HCEC 1CT (cell line): ENCODE measurements at regions not wholly inside any gene's neighbourhood (a gene's known extent, or its start where the extent isn't known, plus 50 kb on each side); places are given as distances from the start of the nearest gene placed in this dataset.

Experiments
- DNase-seq: peaks from one replicate; pipeline ENCODE4 v3.0.0-alpha.2; 2017

DNA sequence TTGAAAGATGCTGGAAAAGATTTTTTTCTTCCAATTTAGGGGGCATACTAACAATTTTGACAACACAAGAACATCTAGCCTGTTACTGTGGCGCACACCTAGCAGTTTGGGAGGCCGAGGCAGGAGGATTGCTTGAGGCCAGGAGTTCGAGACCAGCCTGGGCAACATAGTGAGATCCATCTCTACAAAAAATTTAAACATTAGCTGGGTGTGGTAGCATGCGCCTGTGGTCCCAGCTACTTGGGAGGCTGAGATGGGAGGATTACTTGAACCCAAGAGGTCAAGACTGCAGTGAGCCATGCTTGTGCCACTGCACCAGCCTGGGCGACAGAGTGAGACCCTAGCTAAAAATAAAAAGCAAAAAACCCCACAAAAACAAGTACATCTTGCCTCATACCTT, 168.8 kb downstream of the TANC2 start:
- no peak for DNase-seq

DNA sequence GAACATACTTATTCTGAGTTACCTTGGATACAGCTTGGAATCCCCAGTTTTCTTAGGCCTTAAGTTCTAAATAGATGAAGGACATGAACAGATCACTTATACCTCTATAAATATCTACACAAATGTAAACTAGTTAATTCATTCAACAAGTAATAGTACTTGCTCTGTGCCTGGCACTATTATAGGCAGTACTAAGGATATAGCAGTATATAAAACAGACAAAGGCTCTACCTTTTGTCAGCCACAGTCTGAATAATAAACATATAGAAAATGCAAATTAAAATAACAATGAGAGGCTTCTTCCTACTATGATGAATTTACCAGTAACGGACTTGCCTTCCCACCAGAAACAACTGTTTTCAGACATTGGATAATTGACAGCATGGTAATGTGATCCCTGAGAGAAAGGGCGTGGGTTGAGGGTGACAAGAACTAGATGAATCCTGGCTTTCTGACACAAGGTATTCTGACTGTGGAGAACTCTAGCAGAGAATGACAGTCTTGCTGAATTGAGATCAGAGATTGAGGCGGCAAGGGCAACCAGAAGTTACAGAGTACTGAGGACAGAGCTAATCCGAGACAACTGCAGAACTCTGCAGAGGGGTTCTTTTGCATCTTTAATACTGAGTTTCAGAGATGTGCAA, 170.5 kb downstream of the TANC2 start:
- DNase-seq, result no peak

DNA sequence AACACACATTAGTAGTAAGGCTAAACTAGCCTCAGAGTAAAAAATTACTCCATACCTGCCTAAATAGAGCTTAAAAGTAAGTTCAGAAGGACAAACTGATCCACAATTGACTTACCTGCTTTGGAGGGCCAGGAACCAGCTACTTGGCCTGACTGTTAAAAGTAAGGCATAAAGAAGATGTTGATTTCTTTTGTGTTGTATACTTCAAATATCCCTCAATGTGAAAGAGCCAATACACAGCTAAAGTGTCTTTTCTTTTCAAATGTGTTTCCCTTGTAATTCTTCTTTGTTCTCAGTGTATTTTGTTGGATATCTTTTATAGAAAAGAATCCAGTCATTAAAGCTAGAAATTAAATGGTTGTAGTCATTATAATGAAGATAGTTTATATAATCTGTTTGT, 171.1 kb downstream of the TANC2 start:
- no peak for DNase-seq

DNA sequence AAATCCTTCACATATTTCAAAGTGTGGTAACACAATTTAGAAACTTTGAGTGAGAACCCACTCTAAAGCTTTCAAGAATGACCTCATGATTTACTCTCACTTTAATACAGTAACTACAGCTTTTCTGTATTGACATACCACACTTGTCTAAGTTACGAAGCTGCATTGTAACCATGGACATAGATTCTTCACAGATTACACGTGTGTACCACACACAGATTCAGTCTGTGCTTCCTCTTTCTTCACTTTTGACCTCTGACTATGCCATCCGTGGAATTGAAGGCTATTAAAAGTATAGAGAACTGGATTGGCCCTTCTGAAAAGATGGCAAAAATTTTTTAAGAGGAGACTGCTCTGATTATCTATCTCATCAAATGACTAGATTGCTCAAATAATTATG, 172.7 kb downstream of the TANC2 start:
- peak; percentile 17 for DNase-seq

DNA sequence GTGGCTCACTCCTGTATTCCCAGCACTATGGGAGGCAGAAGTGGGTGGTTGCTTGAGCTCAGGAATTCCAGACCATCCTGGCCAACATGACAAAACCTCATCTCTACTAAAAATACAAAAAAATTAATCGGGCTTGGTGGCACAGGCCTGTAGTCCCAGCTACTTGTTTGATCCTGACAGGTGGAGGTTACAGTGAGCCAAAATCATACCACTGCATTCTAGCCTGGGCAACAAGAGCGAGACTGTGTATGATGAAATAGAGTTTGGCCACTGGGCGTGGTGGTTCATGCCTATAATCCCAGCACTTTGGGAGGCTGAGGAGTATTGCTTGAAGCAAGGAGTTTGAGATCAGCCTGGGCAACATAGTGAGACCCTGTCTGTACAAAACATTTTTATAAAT, 173.3 kb downstream of the TANC2 start:
- DNase-seq, result no peak

DNA sequence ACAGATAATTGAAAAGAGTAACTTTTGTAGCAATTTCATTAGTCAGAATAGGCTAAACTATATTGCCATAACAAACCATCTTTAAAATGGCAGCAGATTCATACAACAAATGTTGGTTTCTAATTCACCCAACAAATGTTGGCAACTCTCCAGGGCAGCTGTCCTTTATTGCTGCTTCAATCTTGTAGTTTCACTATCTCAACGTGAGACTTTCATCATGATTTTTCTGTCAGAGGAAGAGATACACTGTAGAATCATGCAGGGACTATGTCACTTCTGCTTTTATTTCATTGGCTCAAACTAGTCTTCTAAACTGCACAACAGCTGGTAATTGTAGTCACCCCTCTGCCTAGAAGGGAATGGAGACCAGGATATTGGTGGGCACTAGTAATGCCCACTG, 174.2 kb downstream of the TANC2 start:
- no peak for DNase-seq

DNA sequence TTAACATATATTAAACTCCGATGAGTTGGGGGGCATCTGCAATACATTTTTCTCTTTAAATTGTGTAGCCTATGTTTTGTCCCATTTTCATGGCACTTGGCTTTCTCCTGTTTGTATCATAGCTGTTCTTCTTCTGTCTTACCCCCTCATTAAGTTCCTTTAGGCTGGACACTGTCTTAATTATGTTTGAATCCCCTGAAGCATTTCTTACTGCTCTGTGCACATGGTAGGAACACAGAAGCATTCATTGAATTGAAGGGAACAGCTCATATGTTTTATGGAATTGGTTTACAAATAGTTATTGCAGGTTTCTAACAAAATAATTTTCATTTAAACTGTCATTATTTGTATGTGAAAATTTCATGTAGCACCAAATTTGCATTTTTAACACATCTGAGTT, 176.8 kb downstream of the TANC2 start:
- no peak for DNase-seq

DNA sequence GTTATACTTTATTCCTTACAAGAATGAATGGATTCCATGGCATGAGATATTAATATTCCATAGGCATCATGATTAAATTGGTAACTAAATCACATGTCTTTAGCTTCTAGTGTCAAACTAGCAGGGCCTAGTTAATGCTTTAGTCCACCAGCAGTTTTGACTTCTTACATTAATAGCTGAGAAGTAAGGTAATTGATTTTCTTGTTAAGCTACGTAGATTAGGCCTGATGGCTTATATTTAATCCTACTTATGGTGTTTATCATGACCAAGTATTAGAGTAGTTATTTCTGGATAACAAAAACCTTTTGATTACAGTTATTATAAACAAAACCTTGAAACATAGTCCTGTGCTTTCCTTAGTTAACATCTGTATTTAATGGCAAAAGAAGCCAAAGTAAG, 184.5 kb downstream of the TANC2 start:
- no peak for DNase-seq

DNA sequence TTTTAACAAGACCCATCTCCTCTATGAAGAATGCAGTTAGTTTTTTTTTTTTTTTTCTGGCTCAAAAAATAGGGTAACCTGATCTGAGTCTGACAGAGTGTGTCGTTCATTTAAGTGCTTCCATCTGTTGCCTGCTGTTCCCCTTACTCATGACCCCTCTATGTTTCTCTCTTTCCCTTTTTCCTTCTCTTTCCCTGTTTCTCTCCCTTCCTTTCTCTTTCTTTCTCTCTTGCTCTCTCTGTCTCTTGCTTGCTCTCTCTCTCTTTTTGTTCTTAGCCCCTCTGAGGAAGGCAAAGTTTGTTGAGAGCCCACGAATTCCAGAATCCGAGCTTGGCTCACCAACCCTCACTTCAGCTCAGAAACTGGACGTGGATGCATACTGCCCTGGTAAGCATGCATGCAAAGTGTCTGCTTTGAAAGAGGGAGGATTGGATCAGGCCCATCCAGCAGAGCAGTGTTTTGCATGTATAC, 185.0 kb downstream of the TANC2 start:
- peak; percentile 69 for DNase-seq

DNA sequence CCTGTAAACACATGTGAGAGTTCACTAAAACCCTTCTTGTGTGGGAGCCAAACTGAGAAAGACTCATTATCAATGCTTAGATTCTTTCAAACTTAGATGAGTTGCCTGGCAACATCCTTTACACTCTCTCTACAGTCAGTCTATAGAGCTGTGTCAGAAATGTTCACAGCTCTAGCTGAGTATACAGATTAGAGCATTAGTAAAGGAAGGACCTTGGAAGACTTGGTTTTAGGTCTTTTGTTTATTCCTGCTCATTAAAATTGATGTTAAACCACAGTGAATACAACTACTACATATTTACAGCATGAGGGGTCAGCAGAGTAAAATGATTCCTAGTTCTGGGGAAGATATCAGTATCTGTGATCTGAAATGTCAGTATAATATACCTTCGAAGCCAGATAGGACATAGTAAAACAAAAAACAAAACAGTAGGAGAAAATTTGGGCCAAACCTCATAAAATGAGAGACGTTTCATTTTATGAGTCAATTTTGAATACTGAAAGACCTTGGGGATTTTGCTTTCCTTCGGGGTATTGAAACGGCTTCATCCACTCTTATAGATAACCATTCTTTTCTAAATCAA, 186.0 kb downstream of the TANC2 start:
- peak; percentile 17 for DNase-seq

DNA sequence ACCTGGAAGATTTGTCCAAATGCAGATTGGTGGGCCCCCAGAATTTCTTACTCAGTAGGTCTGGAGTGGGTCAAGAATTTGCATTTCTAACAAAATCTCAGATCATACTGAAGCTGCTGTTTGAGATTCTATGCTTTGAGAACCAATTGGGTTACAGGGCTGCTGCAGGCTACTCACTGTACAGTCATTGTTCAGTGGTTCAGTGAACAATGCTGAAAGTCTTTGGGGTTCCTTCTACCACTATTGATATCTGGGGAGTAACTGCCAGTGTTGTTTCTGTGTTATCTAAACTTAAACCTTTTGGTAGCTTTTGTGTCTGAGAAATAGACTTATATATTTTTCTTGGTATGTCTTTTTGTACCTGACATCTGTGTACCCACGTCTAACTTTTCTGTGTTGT, 187.5 kb downstream of the TANC2 start:
- DNase-seq, result no peak

DNA sequence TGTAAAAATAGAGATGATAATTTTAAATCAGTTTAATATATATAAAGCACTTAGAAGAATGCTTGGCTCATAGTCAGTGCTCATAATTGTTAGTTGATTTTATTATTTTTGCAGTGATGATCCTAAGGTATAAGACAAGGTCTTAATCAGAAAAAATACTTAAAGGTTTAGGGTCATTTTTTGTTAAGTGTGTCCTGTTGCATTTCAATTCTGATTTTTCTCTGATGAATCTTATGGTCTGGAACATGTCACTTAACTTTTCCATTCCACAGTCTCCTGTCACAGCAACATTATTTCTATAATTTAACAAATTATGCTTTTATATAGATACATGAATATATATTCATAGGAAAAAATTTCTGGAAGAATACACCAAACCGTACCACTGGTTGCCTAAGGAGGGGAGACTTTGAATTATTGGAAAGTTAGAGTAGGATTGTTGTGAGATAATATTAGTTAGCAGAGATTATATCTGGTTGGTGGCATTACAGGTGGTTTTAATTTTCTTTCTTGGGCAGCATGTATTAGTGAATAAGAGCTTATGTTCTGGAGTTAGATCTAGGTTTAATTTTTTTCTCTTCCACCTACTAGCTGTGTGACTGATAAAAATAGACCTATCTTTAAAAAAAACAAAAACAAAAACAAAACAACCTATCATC, 188.7 kb downstream of the TANC2 start:
- DNase-seq, result no peak

DNA sequence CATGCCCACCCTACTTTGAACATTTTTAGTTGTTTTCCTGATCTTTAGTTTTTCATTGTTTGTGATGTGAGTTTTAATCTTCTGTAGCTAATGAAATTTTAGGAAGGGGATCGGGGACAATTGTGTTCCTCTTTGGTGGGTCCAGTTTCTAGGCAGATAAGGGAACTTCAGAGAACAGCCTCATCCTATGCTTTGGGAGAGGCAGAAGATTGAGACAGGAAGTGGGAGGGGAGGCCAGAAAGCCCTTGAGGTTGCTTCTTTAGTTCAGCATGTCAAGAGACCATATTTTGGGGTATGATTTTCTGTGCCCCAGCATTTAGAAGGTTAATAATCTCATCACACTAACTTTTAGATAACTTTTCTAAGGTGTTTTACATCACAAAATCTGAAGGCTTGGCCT, 191.0 kb downstream of the TANC2 start:
- DNase-seq, result no peak

DNA sequence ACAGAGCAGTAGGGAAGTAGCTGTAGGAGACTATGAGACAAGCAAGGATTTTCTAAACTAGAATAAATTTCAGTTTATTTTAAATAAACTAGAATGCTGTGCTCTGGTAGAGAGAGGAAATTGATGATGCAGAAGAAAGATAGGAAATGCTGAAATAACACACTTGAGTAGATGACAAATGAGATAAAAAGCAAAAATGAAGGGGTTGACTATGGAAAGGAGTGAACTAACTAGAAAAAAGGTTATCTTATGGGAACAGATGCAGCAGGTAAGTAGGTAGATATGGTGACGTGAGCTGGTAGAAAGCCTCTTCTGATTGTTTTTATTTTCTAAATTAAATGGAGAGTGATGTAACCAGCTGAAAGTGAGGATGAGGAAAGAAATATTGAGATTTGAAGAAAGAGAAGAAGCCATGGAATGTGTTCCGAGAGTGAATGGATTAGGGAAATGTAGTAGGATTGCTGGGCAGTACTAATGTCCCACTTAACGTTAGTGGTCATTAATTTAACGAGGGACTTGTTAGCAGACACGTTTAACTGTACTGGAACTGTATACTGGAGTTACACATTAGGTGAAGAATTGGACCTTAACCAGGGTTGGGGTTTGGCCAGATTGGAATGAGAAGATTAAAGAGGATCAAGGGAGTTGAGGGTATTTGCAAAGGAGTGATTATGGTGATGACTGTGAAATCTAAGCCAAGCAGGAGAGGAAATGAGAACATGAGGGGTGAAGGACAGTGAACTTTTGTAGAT, 196.5 kb downstream of the TANC2 start:
- DNase-seq, result no peak

DNA sequence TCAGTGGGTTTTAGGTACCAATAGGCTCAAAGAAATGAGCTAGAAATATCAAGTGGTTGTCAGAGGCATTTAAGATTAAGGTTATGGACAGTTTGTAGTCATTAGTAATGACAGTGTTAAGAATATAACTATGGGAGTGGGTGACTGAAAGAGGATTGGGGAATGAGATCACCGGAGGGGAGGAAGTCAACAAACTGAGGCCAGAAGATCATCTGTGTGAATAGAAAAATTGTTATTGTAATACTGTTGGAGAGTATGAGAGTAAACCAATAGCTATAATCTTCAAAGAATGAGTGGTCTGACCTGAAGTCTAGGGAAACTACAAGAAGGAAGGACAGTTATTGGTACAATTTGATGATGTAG, 197.1 kb downstream of the TANC2 start:
- no peak for DNase-seq

DNA sequence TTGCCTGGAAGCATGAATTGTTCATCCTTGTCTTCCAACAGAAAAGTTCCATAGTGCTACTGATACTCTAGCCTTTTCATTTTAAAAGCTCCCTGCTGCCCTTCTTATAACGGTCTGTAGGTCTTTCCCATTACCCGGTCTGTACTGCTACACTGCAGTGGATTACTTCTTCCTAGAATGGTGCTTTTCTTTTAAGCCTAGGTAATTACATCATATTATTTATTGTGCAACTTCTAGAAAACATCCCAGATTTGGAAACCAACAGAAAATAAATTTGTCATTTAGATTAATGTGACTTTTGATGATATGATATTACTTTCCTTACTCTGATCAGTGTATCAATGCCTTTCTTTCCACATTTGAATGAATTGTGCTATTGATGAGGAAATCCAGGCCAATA, 199.4 kb downstream of the TANC2 start:
- no peak for DNase-seq

DNA sequence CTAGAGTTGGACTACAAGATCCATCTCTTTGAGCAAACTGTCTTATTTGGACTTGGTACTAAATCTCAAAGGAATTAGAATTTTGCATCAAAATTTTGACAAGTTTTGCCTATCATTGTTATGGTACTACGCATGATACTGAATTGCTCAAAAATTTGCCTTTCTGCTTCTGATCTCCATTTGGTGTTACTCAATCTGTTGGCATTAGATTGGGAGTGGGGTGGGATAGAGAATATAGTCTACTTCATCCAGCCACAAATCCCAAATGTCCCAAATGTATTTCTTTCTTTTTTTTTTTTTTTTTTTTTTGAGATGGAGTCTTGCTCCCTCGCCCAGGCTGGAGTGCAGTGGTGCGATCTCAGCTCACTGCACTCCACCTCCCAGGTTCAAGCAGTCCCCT, 204.8 kb downstream of the TANC2 start:
- no peak for DNase-seq

DNA sequence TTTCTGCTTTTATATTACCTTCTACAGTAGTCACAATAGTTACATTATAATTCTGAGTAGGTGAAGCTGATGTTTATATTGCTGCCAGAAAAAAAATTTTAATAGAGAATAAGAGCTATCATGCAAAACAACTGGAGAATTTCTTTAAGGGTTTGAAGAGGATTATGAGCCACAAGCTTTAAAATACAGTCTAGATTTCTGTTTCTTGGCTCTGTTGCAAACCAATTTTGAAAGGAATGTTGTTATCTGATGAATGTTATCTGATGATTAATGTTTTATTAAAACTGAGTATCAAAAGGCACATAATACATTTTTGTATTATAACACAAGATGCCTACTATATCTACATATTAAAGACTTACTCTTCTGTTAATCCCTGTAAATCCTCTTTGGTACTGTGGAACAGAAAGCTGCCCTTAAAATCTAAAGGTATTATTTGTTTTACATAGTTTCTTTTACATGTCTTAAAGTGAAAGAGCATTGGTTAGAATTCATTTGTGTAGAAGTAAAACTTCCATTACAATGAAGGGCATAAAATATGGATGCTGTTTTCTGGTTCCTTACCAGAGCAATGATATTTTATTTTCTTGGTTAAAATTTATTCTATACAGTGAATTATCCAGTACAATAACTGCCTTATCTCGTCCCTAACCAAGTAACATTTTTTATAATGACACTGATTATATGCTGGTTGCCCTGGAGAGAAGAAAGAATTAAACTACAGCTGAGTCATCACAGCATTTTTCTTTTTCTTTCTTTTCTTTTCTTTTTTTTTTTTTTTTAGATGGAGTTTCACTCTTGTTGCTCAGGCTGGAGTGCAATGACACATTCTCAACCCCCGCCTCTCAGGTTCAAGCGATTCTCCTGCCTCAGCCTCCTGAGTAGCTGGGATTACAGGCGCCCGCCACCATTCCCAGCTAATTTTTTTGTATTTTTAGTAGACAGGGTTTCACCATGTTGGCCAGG, 205.7 kb downstream of the TANC2 start:
- DNase-seq, result no peak

DNA sequence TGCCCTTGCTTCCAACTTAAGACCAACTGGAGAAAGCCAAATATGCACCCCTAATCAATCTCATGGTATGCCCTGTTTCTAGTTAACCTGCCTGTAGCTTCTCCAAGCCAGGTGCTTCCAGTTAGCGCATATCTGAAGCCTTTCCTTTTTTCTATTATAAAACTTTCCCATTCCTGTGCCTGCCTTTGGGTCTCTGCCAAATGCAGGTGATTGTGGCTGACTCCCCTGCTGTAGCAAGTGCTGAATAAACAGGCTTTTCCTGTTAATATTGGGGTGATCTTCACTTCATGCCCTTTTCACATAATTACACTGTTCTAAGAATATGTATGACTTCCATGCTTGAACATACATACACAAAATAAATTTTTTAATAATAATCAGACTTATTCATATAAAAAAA, 207.4 kb downstream of the TANC2 start:
- no peak for DNase-seq

DNA sequence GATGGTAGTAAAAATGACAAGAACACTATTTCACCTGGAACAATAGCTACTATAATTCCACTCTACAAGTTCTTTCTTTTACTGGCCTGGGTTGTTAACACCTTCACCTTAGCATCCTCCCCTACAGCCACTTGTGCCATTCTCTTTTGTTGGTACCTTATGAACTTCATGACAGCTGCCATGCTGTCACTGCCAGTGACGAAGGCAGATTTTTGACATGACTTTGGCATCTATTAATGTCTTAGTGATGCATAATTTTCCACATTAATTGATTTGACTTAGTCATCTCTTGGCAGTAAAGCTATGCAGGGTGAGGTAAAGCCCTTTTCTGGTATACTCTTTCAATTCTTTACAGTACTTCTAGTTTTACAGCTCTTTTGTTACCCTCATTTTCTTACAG, 207.9 kb downstream of the TANC2 start:
- no peak for DNase-seq

DNA sequence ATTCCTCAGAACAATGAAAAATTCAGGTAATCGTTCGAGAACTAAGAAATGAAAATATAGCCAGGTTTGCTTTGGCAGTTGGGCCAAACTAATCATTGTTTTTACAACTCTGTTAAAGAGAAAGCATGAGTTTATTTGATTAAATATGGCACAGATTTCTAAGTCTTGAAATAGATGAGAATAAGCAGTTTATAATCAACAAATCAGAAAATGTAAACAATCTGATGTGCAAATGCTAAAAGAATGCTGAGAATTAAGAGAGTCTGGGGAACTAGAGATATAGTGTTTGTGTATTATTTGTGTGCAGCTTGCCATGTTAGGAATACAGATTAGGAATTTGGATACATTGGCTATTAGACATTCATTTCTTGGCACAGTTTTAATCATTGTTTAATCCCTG, 212.5 kb downstream of the TANC2 start:
- DNase-seq, result peak; percentile 63

DNA sequence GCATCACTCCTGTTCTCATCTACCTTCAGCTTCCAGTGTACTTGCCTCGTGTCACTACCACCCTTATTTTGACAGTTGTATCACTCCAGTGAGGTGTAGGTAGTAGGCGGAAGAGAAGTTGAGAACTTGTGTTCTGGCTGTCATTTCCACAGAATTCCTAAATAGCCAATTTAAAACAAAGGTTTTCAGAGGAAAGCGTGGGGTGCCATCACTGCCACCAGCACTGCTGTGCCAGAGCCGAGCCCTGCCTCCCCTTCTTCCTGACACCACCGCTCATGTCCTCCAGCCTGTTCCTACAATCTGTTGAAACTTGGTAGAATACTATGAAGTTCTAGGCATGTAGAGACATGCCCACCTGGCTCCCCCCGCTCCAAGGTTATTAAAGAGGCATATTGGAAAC, 215.8 kb downstream of the TANC2 start:
- no peak for DNase-seq

DNA sequence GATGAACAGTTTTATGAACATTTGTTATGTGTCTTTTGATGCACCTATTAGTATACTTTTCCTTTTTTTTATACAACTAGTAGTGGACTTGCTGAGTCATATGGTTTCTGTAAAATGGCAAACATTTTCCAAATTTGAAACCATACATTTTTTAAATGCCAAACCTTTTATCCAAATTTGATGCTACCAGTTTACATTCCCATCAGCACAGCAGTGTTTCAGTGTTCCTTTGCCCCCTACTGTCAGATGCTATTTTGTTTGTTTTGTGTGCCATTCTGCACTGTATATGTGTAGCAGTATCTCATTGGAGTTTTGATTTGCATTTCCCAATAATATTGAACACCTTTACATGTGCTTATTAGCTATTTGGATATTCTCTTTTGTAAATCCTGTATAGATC, 219.4 kb downstream of the TANC2 start:
- DNase-seq, result peak; percentile 56
